ENCODE measurements at regions not wholly inside any gene's neighbourhood (a gene's known extent, or its start where the extent isn't known, plus 50 kb on each side); places are given as distances from the start of the nearest gene placed in this dataset.

DNA sequence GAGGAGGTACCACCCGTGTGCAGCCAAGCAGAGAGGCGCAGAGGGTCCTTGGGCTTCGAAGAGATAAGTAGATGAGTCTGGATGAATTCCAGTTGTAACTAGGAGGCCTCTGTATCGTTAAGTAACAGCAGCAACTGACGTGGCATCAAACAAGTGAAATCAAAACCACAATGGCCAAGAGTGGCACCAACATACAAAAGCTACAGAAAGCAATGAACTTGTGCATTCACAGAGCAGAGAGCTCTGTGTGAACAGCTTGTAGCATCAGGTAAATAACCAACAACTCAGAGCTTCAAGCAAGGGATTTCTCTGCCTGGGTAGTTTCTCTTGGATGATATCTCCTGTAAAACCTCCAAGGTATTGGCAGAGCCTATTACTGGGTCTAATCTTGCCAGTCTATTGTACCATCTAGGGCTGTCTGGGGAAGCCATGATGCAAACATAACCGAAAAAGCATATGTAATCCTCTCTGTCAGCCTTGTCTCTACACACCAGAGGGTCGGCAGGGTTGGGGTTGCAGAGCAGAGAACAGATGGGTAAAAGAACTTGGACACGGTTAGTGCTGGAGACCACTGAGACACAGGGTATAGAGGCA lies 83.1 kb upstream of the USP47 start:
- TF ChIP-seq GATA2 (IDR thresholded peaks at IDR 0.05; ENCODE audit: low read depth, low read length) (no peak), GATA3 (IDR thresholded peaks at IDR 0.05; ENCODE audit: low read depth, low read length) (no peak)

All from SH-SY5Y (cell line).